ENCODE measurements at regions not wholly inside any gene's neighbourhood (a gene's known extent, or its start where the extent isn't known, plus 50 kb on each side); places are given as distances from the start of the nearest gene placed in this dataset.

- DNase-seq (ENCODE audit: low spot score), result no peak
- intact Hi-C loops (cut with DNase I), result no loop called here
Measured at GRCh38 chr13:65088906-65089305, 2141.2 kb downstream of the PCDH9 start.

GRCh38 chr13:65085977-65086376 lies 2144.2 kb downstream of the PCDH9 start:
- intact Hi-C loops (cut with DNase I), result no loop called here
- peak; percentile 58 for DNase-seq (ENCODE audit: low spot score)

- no peak for DNase-seq (ENCODE audit: low spot score)
- intact Hi-C loops (cut with DNase I), result no loop called here
Measured at GRCh38 chr13:65074248-65074647, 2155.9 kb downstream of the PCDH9 start.

GRCh38 chr13:65064967-65065366 lies 2165.2 kb downstream of the PCDH9 start:
- intact Hi-C loops (cut with DNase I), result no loop called here
- no peak for DNase-seq (ENCODE audit: low spot score)

- intact Hi-C loops (cut with DNase I), result no loop called here
- no peak for DNase-seq (ENCODE audit: low spot score)
Measured at GRCh38 chr13:65063753-65064152, 2166.4 kb downstream of the PCDH9 start.

GRCh38 chr13:65057986-65058385 lies 2172.2 kb downstream of the PCDH9 start:
- no peak for DNase-seq (ENCODE audit: low spot score)
- intact Hi-C loops (cut with DNase I), result no loop called here

GRCh38 chr13:65054277-65054676 lies 2175.9 kb downstream of the PCDH9 start:
- DNase-seq (ENCODE audit: low spot score), result no peak
- intact Hi-C loops (cut with DNase I), result no loop called here

GRCh38 chr13:65036999-65037398 lies 2193.1 kb downstream of the PCDH9 start:
- intact Hi-C loops (cut with DNase I), result no loop called here
- DNase-seq (ENCODE audit: low spot score), result no peak

- intact Hi-C loops (cut with DNase I), result no loop called here
- DNase-seq (ENCODE audit: low spot score), result no peak
Measured at GRCh38 chr13:65035302-65035701, 2194.8 kb downstream of the PCDH9 start.

GRCh38 chr13:65034266-65034665 lies 2195.9 kb downstream of the PCDH9 start:
- DNase-seq (ENCODE audit: low spot score), result no peak
- intact Hi-C loops (cut with DNase I), result no loop called here

- DNase-seq (ENCODE audit: low spot score), result no peak
- intact Hi-C loops (cut with DNase I), result no loop called here
Measured at GRCh38 chr13:65032825-65033224, 2197.3 kb downstream of the PCDH9 start.

- intact Hi-C loops (cut with DNase I), result no loop called here
- no peak for DNase-seq (ENCODE audit: low spot score)
Measured at GRCh38 chr13:65028101-65028500, 2202.0 kb downstream of the PCDH9 start.

GRCh38 chr13:65026505-65026904 lies 2203.6 kb downstream of the PCDH9 start:
- intact Hi-C loops (cut with DNase I), result no loop called here
- DNase-seq (ENCODE audit: low spot score), result no peak

- intact Hi-C loops (cut with DNase I), result no loop called here
- DNase-seq (ENCODE audit: low spot score), result no peak
Measured at GRCh38 chr13:65011378-65011777, 2218.8 kb downstream of the PCDH9 start.

- no peak for DNase-seq (ENCODE audit: low spot score)
- intact Hi-C loops (cut with DNase I), result no loop called here
Measured at GRCh38 chr13:64997438-64997837, 2232.7 kb downstream of the PCDH9 start.

GRCh38 chr13:64993514-64994164 lies 2236.5 kb downstream of the PCDH9 start:
- DNase-seq (ENCODE audit: low spot score), result no peak
- intact Hi-C loops (cut with DNase I), result no loop called here

- intact Hi-C loops (cut with DNase I), result no loop called here
- no peak for DNase-seq (ENCODE audit: low spot score)
Measured at GRCh38 chr13:64992314-64992713, 2237.8 kb downstream of the PCDH9 start.

- no peak for DNase-seq (ENCODE audit: low spot score)
- intact Hi-C loops (cut with DNase I), result no loop called here
Measured at GRCh38 chr13:64985075-64985474, 2245.1 kb downstream of the PCDH9 start.

- intact Hi-C loops (cut with DNase I), result no loop called here
- DNase-seq (ENCODE audit: low spot score), result no peak
Measured at GRCh38 chr13:64962404-64962803, 2267.7 kb downstream of the PCDH9 start.

GRCh38 chr13:64959276-64959675 lies 2270.9 kb downstream of the PCDH9 start:
- DNase-seq (ENCODE audit: low spot score), result no peak
- intact Hi-C loops (cut with DNase I), result no loop called here

GRCh38 chr13:64958106-64958505 lies 2272.0 kb downstream of the PCDH9 start:
- intact Hi-C loops (cut with DNase I), result no loop called here
- DNase-seq (ENCODE audit: low spot score), result no peak

- intact Hi-C loops (cut with DNase I), result no loop called here
Measured at GRCh38 chr13:64938660-64939059, 2291.5 kb downstream of the PCDH9 start.

More at GRCh38 chr13:64938660-64939059, 2291.5 kb downstream of the PCDH9 start:
- no peak for DNase-seq (ENCODE audit: low spot score)

Measured in cardiac septum (tissue), 1 donor.